Neural cell (in vitro differentiated cells): ENCODE measurements at regions not wholly inside any gene's neighbourhood (a gene's known extent, or its start where the extent isn't known, plus 50 kb on each side); places are given as distances from the start of the nearest gene placed in this dataset.

ENCODE experiments used
- H2AFZ ChIP-seq: fragments of 200-600, 300-800 bp; sonication (generic), shearing (Covaris generic); 2 replicates; pipeline ENCODE4 v1.6.0; 2014; ENCODE audit warnings: low read depth, mild to moderate bottlenecking, antibody characterized with exemption, low read length, moderate library complexity
- H3F3A ChIP-seq: fragments of 200-600 bp; shearing (Covaris generic); 2 replicates; pipeline ENCODE4 v1.6.1; 2016; ENCODE audit warnings: mild to moderate bottlenecking, moderate library complexity, mixed read lengths, antibody characterized with exemption, low read length; ENCODE audit not compliant: insufficient read depth, poor library complexity, severe bottlenecking
- H3K27ac ChIP-seq: fragments of 200-600, 300-800 bp; sonication (generic), shearing (Covaris generic); 2 replicates; pipeline ENCODE4 v1.5.1; 2014; ENCODE audit warnings: mild to moderate bottlenecking, low read length, moderate library complexity
- H3K27me3 ChIP-seq: fragments of 300-800, 200-600 bp; sonication (generic), shearing (Covaris generic); 2 replicates; pipeline ENCODE4 v1.6.0; 2014; ENCODE audit warnings: mild to moderate bottlenecking, low read depth, low read length, moderate library complexity; ENCODE audit not compliant: insufficient read depth
- H3K36me3 ChIP-seq: fragments of 300-800, 200-600 bp; sonication (generic), shearing (Covaris generic); 2 replicates; pipeline ENCODE4 v1.5.1; 2014; ENCODE audit warnings: mild to moderate bottlenecking, antibody characterized with exemption, low read length, moderate library complexity; ENCODE audit not compliant: insufficient read depth
- H3K4me2 ChIP-seq: fragments of 300-800, 200-600 bp; sonication (generic), shearing (Covaris generic); 2 replicates; pipeline ENCODE4 v1.6.0; 2014; ENCODE audit warnings: mild to moderate bottlenecking, low read length
- H3K4me3 ChIP-seq: fragments of 300-800, 200-600 bp; sonication (generic), shearing (Covaris generic); 2 replicates; pipeline ENCODE4 v1.5.1; 2014; ENCODE audit warnings: mild to moderate bottlenecking, low read length, moderate library complexity
- H3K79me2 ChIP-seq: fragments of 200-600 bp; shearing (Covaris generic); replicated peaks from 2 replicates; pipeline ENCODE4 v1.6.0; 2014; ENCODE audit warnings: mild to moderate bottlenecking, low read length, moderate library complexity; ENCODE audit not compliant: insufficient read depth
- H3K9ac ChIP-seq: fragments of 300-800, 200-600 bp; sonication (generic), shearing (Covaris generic); 2 replicates; pipeline ENCODE4 v1.6.1; 2016; ENCODE audit warnings: mild to moderate bottlenecking, low read length, mixed read lengths
- H3K9me2 ChIP-seq: fragments of 200-600 bp; shearing (Covaris generic); 2 replicates; pipeline ENCODE4 v1.6.1; 2016; ENCODE audit warnings: mild to moderate bottlenecking, low read length, mixed read lengths; ENCODE audit not compliant: insufficient read depth
- H3K9me3 ChIP-seq: fragments of 200-600, 300-800 bp; sonication (generic), shearing (Covaris generic); 2 replicates; pipeline ENCODE4 v1.6.1; 2016; ENCODE audit warnings: mild to moderate bottlenecking, mixed run types, low read length, moderate library complexity, mixed read lengths
- H4K20me1 ChIP-seq: fragments of 200-600 bp; shearing (Covaris generic); 2 replicates; pipeline ENCODE4 v1.6.1; 2016; ENCODE audit warnings: mild to moderate bottlenecking, mixed run types; ENCODE audit not compliant: insufficient read depth
- EP300 ChIP-seq: fragments of 450-650 bp; conservative IDR thresholded peaks from 2 replicates; pipeline ENCODE4 v1.6.1; 2014; ENCODE audit warnings: antibody characterized with exemption, mild to moderate bottlenecking, moderate library complexity; ENCODE audit not compliant: poor library complexity, severe bottlenecking
- EZH2 ChIP-seq: fragments of 200-600, 300-800 bp; shearing (Covaris generic), sonication (generic); IDR thresholded peaks from 2 replicates; pipeline ENCODE4 v1.6.1; 2014; ENCODE audit warnings: antibody characterized with exemption, low read length, borderline replicate concordance, mild to moderate bottlenecking; ENCODE audit not compliant: insufficient read depth, poor library complexity, severe bottlenecking
- MXI1 ChIP-seq: fragments of 450-650 bp; conservative IDR thresholded peaks from 2 replicates; pipeline ENCODE4 v1.6.1; 2014; ENCODE audit warnings: antibody characterized with exemption, mild to moderate bottlenecking; ENCODE audit not compliant: poor library complexity, severe bottlenecking
- POLR2AphosphoS5 ChIP-seq: IDR thresholded peaks from 2 replicates; pipeline ENCODE4 v1.6.1; 2012
- RAD21 ChIP-seq: fragments of 450-650 bp; conservative IDR thresholded peaks from 2 replicates; pipeline ENCODE4 v1.6.1; 2014; ENCODE audit warnings: antibody characterized with exemption, mild to moderate bottlenecking, moderate library complexity
- SMC3 ChIP-seq: fragments of 450-650 bp; conservative IDR thresholded peaks from 2 replicates; pipeline ENCODE4 v1.6.1; 2014; ENCODE audit warnings: antibody characterized with exemption, mild to moderate bottlenecking, moderate library complexity; ENCODE audit not compliant: poor library complexity
- TAF1 ChIP-seq: IDR thresholded peaks from 2 replicates; pipeline ENCODE4 v1.6.1; 2012; ENCODE audit warnings: low read depth
- TF ChIP-seq, protein P1 (sequence below): IDR thresholded peaks from 2 replicates; pipeline ENCODE4 v1.6.1; 2012; ENCODE audit warnings: borderline replicate concordance
- TF ChIP-seq, protein P2 (sequence below): fragments of 450-650 bp; IDR thresholded peaks from 2 replicates; pipeline ENCODE4 v1.5.1; 2014; ENCODE audit warnings: antibody characterized with exemption, mild to moderate bottlenecking, moderate library complexity; ENCODE audit not compliant: poor library complexity, severe bottlenecking

DNA sequence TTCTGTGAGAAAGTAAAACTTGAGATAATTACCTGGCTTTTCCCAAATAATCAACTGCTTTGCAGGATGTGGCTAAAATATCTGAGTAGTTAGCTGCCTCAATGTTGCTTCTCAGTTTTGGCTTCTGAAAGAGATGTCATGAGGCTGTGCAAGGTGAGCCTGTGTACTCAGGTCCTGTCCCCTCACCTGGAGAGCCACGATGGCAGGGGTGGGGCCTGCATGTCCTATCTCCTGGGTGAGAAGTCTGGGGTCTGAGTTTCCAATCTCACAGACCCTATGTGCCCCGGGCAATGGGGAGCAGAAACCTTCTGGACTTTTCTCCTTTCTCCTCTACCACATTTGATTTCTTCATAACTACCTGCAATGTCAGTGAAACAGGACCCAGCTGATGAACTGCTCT lies 338.6 kb upstream of the B3GAT1 start:
- Histone ChIP-seq H3K4me3 (no peak overlapping the region), H3K4me2 (no peak overlapping the region), H3K79me2 (no peaks in the 10 kb centered on the region), H3K9ac (no peak overlapping the region), H2AFZ (no peak overlapping the region), H3K27me3 (no peaks in the 10 kb centered on the region), H3K36me3 (no peaks in the 10 kb centered on the region), H4K20me1 (no peaks in the 10 kb centered on the region), H3K9me3 (no peaks in the 10 kb centered on the region), H3F3A (no peaks in the 10 kb centered on the region), H3K27ac (no peak overlapping the region), H3K9me2 (no peaks in the 10 kb centered on the region)
- TF ChIP-seq, protein P1, sequence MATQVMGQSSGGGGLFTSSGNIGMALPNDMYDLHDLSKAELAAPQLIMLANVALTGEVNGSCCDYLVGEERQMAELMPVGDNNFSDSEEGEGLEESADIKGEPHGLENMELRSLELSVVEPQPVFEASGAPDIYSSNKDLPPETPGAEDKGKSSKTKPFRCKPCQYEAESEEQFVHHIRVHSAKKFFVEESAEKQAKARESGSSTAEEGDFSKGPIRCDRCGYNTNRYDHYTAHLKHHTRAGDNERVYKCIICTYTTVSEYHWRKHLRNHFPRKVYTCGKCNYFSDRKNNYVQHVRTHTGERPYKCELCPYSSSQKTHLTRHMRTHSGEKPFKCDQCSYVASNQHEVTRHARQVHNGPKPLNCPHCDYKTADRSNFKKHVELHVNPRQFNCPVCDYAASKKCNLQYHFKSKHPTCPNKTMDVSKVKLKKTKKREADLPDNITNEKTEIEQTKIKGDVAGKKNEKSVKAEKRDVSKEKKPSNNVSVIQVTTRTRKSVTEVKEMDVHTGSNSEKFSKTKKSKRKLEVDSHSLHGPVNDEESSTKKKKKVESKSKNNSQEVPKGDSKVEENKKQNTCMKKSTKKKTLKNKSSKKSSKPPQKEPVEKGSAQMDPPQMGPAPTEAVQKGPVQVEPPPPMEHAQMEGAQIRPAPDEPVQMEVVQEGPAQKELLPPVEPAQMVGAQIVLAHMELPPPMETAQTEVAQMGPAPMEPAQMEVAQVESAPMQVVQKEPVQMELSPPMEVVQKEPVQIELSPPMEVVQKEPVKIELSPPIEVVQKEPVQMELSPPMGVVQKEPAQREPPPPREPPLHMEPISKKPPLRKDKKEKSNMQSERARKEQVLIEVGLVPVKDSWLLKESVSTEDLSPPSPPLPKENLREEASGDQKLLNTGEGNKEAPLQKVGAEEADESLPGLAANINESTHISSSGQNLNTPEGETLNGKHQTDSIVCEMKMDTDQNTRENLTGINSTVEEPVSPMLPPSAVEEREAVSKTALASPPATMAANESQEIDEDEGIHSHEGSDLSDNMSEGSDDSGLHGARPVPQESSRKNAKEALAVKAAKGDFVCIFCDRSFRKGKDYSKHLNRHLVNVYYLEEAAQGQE: no peak
- TF ChIP-seq RAD21: no peak
- no peak for TF ChIP-seq SMC3
- TF ChIP-seq MXI1: no peak
- TF ChIP-seq EP300: no peak
- no peak for TF ChIP-seq POLR2AphosphoS5
- TF ChIP-seq, protein P2, sequence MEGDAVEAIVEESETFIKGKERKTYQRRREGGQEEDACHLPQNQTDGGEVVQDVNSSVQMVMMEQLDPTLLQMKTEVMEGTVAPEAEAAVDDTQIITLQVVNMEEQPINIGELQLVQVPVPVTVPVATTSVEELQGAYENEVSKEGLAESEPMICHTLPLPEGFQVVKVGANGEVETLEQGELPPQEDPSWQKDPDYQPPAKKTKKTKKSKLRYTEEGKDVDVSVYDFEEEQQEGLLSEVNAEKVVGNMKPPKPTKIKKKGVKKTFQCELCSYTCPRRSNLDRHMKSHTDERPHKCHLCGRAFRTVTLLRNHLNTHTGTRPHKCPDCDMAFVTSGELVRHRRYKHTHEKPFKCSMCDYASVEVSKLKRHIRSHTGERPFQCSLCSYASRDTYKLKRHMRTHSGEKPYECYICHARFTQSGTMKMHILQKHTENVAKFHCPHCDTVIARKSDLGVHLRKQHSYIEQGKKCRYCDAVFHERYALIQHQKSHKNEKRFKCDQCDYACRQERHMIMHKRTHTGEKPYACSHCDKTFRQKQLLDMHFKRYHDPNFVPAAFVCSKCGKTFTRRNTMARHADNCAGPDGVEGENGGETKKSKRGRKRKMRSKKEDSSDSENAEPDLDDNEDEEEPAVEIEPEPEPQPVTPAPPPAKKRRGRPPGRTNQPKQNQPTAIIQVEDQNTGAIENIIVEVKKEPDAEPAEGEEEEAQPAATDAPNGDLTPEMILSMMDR: no peak
- no peak for TF ChIP-seq TAF1
- no peak for TF ChIP-seq EZH2

DNA sequence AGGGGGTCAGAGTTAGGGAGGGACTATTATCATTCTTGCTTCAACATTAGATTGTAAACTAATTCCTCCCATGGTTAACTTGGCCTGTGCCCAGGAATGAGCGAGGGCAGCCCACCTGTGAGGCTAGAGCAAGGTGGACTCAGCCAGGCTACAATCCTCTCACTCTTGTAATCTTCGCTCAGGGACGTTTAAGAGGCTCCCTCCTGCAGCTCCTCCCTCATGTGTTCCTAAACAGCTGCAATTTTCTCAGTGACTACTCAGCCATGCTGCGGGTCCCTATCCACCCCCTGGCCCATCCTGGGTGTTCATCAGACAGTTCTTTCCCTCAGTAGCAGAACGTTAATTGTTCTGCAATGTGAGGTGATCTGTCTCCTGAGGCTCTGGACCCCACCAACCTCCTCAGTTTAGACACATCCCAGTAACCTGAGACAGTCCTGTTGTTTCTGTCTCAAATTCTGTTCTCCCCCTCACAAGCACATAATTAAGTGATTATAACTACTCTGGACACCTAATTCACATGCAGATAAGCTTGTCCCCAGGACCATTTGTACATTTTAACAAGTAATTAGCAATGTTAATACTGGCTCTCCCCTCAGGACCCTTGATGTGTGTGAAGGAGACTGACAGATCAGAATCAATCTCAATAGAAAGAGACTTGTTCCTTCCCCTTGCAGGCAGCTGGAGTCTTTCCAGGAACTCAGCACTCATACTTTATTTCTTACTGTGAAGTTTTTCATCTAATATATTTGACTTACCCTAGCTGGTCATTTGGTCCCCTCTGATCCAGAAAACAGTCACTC lies 337.2 kb upstream of the B3GAT1 start:
- no peak overlapping the region for H3K27ac ChIP-seq
- no peak overlapping the region for H3K9ac ChIP-seq
- H2AFZ ChIP-seq: no peak overlapping the region
- no peak for TF ChIP-seq POLR2AphosphoS5
- TF ChIP-seq RAD21: no peak
- no peak for TF ChIP-seq EZH2
- TF ChIP-seq TAF1: no peak
- no peak for TF ChIP-seq EP300
- TF ChIP-seq, protein P1: no peak
- no peak for TF ChIP-seq SMC3
- TF ChIP-seq, protein P2: no peak
- TF ChIP-seq MXI1: no peak
- no peaks in the 10 kb centered on the region for H3K9me2 ChIP-seq
- no peaks in the 10 kb centered on the region for H3K79me2 ChIP-seq
- no peaks in the 10 kb centered on the region for H3K27me3 ChIP-seq
- no peak overlapping the region for H3K4me3 ChIP-seq
- H3K36me3 ChIP-seq: no peaks in the 10 kb centered on the region
- no peaks in the 10 kb centered on the region for H3K9me3 ChIP-seq
- H3F3A ChIP-seq: no peaks in the 10 kb centered on the region
- no peak overlapping the region for H3K4me2 ChIP-seq
- H4K20me1 ChIP-seq: no peaks in the 10 kb centered on the region
